Jurkat, Clone E6-1 (cell line): ENCODE measurements at regions not wholly inside any gene's neighbourhood (a gene's known extent, or its start where the extent isn't known, plus 50 kb on each side); places are given as distances from the start of the nearest gene placed in this dataset.
"Not testable (repeated sequence)": the region's sequence is repeated elsewhere in the genome, so short reads cannot be mapped to it uniquely, and the experiment has no call there.

Experiments
- DNase-seq: peaks from one replicate; pipeline ENCODE4 v3.0.0-alpha.2; 2011; ENCODE audit warnings: low read depth, low spot score
- H3K4me3 ChIP-seq: 2 replicates; pipeline ENCODE4 v1.5.1; 2011; ENCODE audit warnings: mild to moderate bottlenecking, low read length, control low read depth, moderate library complexity

- H3K4me3 ChIP-seq: no peak overlapping the region
- no peak for DNase-seq
Measured at GRCh38 chr4:100908540-100908939, 390.7 kb upstream of the EMCN start.

DNA sequence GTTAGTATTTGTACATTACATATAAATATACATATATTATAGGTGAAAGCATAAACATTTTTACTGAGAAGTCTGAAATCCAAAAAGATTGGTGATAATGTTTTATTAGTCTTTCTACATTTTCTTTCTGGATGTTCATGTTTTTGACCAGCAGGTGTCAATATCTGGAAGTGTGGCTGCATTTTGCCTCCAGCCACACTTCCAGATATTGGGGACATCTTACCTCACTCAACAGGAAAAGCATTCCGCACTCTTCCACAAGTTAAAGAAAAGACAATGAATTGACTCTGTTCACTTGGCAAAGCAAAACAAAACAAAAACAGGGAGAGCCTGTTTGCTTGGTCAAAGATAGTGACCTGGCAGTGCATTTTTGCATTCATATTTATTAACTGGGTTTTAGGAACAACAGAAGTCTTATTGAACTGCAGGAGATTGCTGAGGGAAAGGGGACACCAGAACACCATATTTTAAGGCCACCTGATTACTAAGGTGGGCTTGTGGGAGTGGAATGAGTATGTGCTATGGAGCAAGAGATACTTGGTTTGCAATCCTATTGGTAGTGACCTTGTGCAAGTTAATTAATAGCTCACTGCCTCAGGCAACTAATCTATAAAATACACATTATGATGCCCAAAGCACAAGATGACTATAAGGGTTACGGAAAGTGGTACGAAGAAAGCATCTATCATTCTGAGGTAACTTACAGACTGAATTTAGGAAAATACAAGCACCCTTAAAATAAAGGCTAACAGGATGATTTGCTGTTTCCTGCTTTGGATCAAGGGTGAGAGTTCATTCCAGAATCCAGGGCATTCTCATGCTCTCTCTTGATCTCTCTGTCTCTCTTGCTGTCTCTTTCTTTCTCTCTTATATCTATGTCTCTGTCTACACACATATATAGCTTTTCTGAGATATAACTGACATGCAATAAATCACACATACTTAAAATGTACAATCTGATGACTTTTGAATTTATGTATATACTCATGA lies 389.9 kb upstream of the EMCN start:
- H3K4me3 ChIP-seq: no peak overlapping the region
- no peak for DNase-seq

DNA sequence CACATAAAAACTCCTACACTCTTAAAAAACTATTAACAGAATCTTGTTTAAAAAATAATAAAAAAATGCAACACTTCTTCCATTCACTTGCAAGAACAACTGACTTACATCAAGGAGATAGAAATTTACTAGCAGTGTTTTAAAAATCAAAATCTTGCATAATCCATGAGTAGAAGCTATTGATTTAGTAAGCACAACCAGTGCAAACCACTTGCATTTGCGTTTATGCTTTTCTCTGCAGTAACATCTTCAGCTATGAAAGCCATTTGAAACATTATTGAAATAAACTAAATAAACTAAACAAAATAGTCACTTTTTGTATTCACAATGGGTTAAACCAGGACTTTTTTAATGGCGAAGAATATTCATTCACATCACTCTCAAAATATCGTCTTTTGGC lies 389.2 kb upstream of the EMCN start:
- no peak overlapping the region for H3K4me3 ChIP-seq
- DNase-seq: no peak

- not testable (repeated sequence) for DNase-seq, H3K4me3 ChIP-seq
Measured at GRCh38 chr4:100900945-100901344, 383.1 kb upstream of the EMCN start.

GRCh38 chr4:100900134-100900533 lies 382.3 kb upstream of the EMCN start:
- no peak overlapping the region for H3K4me3 ChIP-seq

DNA sequence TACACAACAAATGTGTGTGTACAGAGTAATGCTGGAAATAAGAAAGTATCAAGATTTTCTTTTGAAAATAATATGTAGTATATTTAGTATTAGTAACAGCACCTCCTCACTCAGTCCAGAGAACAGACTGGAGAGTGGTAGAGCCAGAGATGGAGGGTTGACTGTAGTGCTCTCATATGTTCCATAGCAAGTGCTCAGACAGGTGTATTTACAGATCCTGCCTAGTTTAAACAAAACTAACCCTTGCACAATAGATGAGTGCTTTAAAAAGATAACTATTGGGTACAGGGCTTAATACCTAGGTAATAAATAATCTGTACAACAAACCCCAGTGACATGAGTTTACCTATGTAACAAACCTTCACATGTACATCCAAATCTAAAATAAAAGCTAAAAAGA lies 381.0 kb upstream of the EMCN start:
- no peak for DNase-seq
- H3K4me3 ChIP-seq: no peak overlapping the region

More at GRCh38 chr4:100900134-100900533, 382.3 kb upstream of the EMCN start:
- DNase-seq: no peak

GRCh38 chr4:100895556-100896197 lies 377.9 kb upstream of the EMCN start:
- DNase-seq: peak; percentile 21
- H3K4me3 ChIP-seq: peak overlapping the region; percentile 14

DNA sequence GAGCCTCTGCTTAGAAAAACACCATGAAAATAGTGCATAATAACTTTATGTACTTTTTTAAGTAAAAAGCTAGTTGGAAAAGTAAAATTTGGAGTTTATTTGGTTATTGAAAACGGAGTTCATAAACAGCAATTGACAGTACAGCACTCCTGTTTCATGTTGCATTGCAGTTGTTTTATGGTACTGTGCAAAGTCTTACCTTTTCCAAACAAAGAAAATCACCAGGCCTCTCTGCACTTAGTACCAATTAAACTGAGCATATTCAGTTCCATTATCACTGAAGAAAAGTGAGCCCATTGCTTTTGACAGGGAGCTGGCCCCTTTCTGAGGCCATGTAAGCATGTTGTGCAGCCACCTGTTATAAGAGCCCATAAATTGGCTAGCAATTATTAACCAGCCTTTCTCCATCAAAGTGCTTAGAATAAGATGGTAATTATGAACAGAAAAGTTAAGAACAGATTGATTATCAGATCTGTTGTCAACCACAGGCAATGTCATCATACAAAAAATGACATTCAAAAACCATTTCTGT lies 376.6 kb upstream of the EMCN start:
- DNase-seq: no peak
- H3K4me3 ChIP-seq: no peak overlapping the region

DNA sequence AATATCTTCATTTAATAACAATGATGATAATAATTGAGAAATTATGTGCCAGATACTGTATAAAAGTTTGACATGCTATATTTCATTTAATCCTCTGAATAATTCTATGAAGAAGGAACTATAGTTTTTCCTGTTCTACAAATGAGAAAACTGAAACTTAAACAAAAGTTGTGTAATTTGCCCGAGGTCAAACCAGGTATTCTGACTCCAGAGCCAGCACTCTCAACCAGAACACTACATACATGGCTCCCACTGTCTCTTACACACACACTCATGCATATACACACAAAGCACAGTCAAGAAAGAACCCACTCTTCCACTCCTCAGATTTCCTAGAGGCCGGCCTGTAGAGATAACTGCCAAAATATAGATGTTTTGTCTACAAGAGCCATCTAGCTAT lies 374.0 kb upstream of the EMCN start:
- no peak for DNase-seq
- no peak overlapping the region for H3K4me3 ChIP-seq

DNA sequence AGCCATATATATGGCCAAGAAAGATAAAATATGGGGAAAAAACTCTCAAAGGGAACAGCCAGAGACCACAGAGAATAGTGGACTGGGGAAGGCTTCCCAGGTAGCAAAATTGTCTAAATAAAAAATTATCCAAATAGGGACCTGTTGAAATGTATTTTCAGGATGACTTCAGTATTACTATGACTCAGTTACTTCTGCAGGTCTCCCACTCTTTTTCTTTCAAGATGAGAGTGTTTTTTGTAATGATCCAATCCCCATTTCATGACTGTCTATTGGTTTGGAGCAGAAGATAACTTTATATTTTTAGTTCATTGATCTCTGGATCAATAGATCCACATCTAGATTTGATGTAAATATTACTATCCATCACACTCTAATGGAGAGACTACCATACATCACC lies 372.1 kb upstream of the EMCN start:
- no peak for DNase-seq
- no peak overlapping the region for H3K4me3 ChIP-seq

DNA sequence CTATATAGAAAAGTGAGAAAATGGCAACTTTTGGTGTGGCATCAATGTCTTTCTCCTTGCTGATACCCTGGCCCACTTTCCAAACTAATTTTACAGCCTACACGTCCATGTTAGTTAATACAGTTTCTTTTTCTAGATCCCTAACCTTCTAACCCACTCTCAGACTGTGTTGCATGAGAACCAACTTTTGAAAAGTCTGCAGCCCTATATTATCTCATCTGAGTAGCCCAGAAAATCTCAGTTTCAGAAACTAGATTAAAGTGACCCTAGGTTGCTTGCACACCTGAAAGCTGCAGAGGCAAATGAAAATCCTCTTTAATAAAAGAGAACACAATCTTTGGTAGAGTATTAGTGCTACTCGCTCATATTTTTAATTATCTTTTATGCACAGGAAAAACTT lies 371.6 kb upstream of the EMCN start:
- DNase-seq: no peak
- no peak overlapping the region for H3K4me3 ChIP-seq

GRCh38 chr4:100882661-100883060 lies 364.8 kb upstream of the EMCN start:
- no peak for DNase-seq
- no peak overlapping the region for H3K4me3 ChIP-seq

DNA sequence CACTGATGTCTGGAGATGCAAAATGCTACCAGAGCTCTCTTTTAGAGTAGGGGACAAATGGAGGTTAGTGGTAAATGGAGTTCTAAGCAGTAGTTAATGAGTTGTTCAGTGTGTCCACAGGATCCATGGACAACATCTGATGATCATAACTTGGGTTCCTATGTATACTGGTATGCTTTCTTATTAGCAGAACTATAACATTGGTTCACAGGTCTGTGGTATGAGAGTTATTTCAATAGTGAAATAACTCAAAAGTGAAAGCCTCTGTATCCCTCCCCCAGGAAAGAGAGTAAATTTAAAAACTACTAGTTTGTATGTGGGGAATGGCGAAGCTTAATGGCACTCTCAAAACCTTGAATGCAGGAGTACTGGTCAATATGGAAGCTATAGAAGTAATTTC lies 363.5 kb upstream of the EMCN start:
- H3K4me3 ChIP-seq: no peak overlapping the region
- DNase-seq: no peak

DNA sequence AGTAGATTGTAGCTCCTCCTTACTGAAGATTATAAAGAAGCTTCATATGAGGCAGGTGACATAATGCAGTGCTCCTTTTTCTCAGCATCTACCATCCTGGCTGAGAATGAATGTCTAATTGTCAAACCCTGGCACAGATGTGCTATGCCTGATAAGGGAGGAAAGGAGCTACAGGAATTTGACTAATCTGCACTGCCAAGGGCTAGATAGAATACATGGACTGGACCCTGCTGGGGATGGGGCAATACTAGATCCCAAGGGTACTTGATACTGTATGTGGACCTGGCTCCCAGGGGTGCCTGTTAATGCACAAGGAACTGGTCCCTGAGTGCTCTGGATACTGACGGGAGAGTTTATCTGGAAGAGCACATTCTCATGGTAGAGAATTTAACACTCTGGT lies 362.2 kb upstream of the EMCN start:
- H3K4me3 ChIP-seq: no peak overlapping the region
- DNase-seq: peak; percentile 28

- no peak for DNase-seq
- no peak overlapping the region for H3K4me3 ChIP-seq
Measured at GRCh38 chr4:100879471-100879870, 361.6 kb upstream of the EMCN start.

GRCh38 chr4:100876546-100876945 lies 358.7 kb upstream of the EMCN start:
- H3K4me3 ChIP-seq: no peak overlapping the region
- no peak for DNase-seq

GRCh38 chr4:100875296-100876068 lies 357.7 kb upstream of the EMCN start:
- DNase-seq: no peak
- no peak overlapping the region for H3K4me3 ChIP-seq

GRCh38 chr4:100872811-100873210 lies 355.0 kb upstream of the EMCN start:
- no peak for DNase-seq
- no peak overlapping the region for H3K4me3 ChIP-seq

GRCh38 chr4:100870940-100871772 lies 353.3 kb upstream of the EMCN start:
- no peak overlapping the region for H3K4me3 ChIP-seq
- no peak for DNase-seq
